ENCODE measurements at regions not wholly inside any gene's neighbourhood (a gene's known extent, or its start where the extent isn't known, plus 50 kb on each side); places are given as distances from the start of the nearest gene placed in this dataset.

DNA sequence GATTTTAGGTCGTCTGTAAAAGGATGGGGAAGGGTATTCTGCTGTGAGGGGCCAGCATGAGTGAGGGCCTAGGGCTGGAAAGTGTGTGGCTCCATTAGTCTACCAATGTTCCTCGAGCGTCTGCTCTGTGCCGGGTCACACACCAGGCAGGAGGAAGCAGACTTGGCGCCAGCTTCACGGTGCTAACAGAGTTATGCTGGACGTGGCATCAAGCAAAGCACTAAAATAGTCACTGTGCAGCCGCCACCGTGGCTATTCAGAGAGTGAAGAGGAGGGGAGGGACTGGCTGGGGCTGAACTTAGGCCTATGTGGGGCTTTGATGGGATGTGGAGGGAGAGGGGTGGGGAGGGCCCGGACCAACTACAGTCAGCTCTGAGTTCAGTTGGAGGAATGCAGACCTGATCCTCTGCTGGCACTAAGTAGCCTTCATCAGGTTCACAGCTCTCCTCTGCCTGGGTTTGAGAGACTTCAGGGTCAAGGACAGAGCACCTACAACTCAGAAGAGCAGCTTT, 83.9 kb upstream of the MSX1 start:
- Histone ChIP-seq H3K4me3 (no peak overlapping the region), H3K4me1 (ENCODE audit: insufficient read depth) (no peaks in the 10 kb centered on the region), H3K9me2 (replicated peaks; ENCODE audit: insufficient read depth) (no peaks in the 10 kb centered on the region), H3K9me3 (ENCODE audit: low read depth) (no peaks in the 10 kb centered on the region), H3K4me2 (no peak overlapping the region), H3K79me2 (no peaks in the 10 kb centered on the region), H3K27me3 (no peaks in the 10 kb centered on the region), H4K20me1 (ENCODE audit: insufficient read depth, poor library complexity, severe bottlenecking) (no peaks in the 10 kb centered on the region), H3K27ac (no peak overlapping the region), H2AFZ (no peak overlapping the region), H3K36me3 (replicated peaks; ENCODE audit: insufficient read depth, low read depth) (no peaks in the 10 kb centered on the region)
- no peak for DNase-seq (ENCODE audit: low spot score)
- TF ChIP-seq, protein P1, sequence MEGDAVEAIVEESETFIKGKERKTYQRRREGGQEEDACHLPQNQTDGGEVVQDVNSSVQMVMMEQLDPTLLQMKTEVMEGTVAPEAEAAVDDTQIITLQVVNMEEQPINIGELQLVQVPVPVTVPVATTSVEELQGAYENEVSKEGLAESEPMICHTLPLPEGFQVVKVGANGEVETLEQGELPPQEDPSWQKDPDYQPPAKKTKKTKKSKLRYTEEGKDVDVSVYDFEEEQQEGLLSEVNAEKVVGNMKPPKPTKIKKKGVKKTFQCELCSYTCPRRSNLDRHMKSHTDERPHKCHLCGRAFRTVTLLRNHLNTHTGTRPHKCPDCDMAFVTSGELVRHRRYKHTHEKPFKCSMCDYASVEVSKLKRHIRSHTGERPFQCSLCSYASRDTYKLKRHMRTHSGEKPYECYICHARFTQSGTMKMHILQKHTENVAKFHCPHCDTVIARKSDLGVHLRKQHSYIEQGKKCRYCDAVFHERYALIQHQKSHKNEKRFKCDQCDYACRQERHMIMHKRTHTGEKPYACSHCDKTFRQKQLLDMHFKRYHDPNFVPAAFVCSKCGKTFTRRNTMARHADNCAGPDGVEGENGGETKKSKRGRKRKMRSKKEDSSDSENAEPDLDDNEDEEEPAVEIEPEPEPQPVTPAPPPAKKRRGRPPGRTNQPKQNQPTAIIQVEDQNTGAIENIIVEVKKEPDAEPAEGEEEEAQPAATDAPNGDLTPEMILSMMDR (IDR thresholded peaks at IDR 0.05; ENCODE audit: poor library complexity): no peak
- TF ChIP-seq EZH2phosphoT487 (IDR thresholded peaks at IDR 0.05; ENCODE audit: low read depth, severe bottlenecking, unreplicated experiment): no peak
- TF ChIP-seq EZH2 (IDR thresholded peaks at IDR 0.05; ENCODE audit: borderline replicate concordance): no peak
- 83% methylated on average over 10 of the region's 10 CpGs for WGBS (ENCODE audit: low lambda C conversion rate, missing lambda C conversion rate)

DNA sequence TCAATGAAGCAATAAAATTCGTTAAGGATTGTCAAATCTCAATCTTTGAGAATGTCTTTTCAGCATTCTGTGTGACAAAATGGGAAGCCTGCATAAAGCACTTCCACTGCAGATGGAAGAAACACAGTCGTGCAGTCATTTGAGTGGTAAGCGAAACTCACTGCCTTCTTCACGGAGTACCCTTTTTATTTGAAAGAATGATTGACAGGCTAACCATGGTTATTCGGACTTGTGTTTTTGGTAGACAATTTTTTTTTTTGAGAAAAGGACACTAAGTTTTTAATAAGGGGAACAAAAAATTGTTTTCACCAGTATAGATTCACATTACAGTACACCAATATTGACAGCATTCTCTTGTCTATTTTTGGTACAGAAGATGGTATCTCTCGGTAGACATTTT, 86.9 kb upstream of the MSX1 start:
- H3K4me1 ChIP-seq (ENCODE audit: insufficient read depth): no peaks in the 10 kb centered on the region
- no peaks in the 10 kb centered on the region for H4K20me1 ChIP-seq (ENCODE audit: insufficient read depth, poor library complexity, severe bottlenecking)
- H3K9me2 ChIP-seq (replicated peaks; ENCODE audit: insufficient read depth): no peaks in the 10 kb centered on the region
- no peak overlapping the region for H2AFZ ChIP-seq
- no peaks in the 10 kb centered on the region for H3K79me2 ChIP-seq
- H3K36me3 ChIP-seq (replicated peaks; ENCODE audit: insufficient read depth, low read depth): no peaks in the 10 kb centered on the region
- DNase-seq (ENCODE audit: low spot score): no peak
- H3K27me3 ChIP-seq: no peaks in the 10 kb centered on the region
- H3K27ac ChIP-seq: no peak overlapping the region
- H3K4me2 ChIP-seq: no peak overlapping the region
- H3K9me3 ChIP-seq (ENCODE audit: low read depth): no peaks in the 10 kb centered on the region
- 64% methylated on average over 6 of the region's 6 CpGs for WGBS (ENCODE audit: low lambda C conversion rate, missing lambda C conversion rate)
- TF ChIP-seq EZH2phosphoT487 (IDR thresholded peaks at IDR 0.05; ENCODE audit: low read depth, severe bottlenecking, unreplicated experiment) (no peak), EZH2 (IDR thresholded peaks at IDR 0.05; ENCODE audit: borderline replicate concordance) (no peak)
- TF ChIP-seq, protein P1 (IDR thresholded peaks at IDR 0.05; ENCODE audit: poor library complexity): no peak
- no peak overlapping the region for H3K4me3 ChIP-seq

DNA sequence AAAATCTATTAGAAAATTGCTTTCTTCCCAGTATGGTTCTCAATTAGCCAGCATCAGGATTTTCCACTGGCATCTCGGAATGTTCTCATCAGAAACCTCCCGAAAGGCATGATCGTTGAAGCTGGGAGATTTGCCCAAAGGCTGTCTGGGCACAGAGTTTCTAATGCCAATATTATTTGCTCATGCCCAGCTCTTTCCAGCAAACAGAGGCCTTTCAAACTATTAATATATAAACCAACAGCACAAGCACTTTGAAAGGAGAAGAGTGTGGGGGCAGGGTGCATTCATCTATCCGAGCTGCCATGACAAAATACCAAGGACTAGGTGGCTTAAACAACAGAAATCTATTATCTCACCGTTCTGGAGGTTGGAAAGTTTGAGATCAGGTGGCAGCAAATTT, 88.3 kb upstream of the MSX1 start:
- Histone ChIP-seq H3K36me3 (replicated peaks; ENCODE audit: insufficient read depth, low read depth) (no peaks in the 10 kb centered on the region), H3K4me1 (ENCODE audit: insufficient read depth) (no peaks in the 10 kb centered on the region), H4K20me1 (ENCODE audit: insufficient read depth, poor library complexity, severe bottlenecking) (no peaks in the 10 kb centered on the region), H2AFZ (no peak overlapping the region), H3K27me3 (no peaks in the 10 kb centered on the region), H3K79me2 (no peaks in the 10 kb centered on the region), H3K4me3 (no peak overlapping the region), H3K4me2 (no peak overlapping the region), H3K9me2 (replicated peaks; ENCODE audit: insufficient read depth) (no peaks in the 10 kb centered on the region), H3K9me3 (ENCODE audit: low read depth) (no peaks in the 10 kb centered on the region), H3K27ac (no peak overlapping the region)
- DNase-seq (ENCODE audit: low spot score): no peak
- TF ChIP-seq EZH2phosphoT487 (IDR thresholded peaks at IDR 0.05; ENCODE audit: low read depth, severe bottlenecking, unreplicated experiment) (no peak), EZH2 (IDR thresholded peaks at IDR 0.05; ENCODE audit: borderline replicate concordance) (no peak)
- TF ChIP-seq, protein P1 (IDR thresholded peaks at IDR 0.05; ENCODE audit: poor library complexity): no peak
- 83% methylated on average over 5 of the region's 5 CpGs for WGBS (ENCODE audit: low lambda C conversion rate, missing lambda C conversion rate)

DNA sequence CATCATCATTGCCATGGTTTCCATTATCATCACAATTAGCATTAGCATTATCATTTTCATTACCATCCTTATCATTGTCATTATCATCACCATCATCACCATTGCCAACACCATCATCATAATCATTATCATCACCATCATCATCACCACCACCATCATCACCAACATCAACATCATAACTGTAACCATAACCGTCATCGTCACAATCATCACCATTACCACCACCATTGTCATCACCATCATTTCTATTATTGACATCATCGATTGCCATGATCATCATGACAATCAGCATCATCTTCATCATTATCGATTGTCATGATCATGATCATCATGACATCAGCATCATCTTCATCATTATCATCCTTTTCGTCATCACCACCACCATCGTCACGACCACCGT, 88.9 kb upstream of the MSX1 start:
- H3K79me2 ChIP-seq: no peaks in the 10 kb centered on the region
- H3K36me3 ChIP-seq (replicated peaks; ENCODE audit: insufficient read depth, low read depth): no peaks in the 10 kb centered on the region
- no peak overlapping the region for H3K27ac ChIP-seq
- no peaks in the 10 kb centered on the region for H4K20me1 ChIP-seq (ENCODE audit: insufficient read depth, poor library complexity, severe bottlenecking)
- TF ChIP-seq EZH2phosphoT487 (IDR thresholded peaks at IDR 0.05; ENCODE audit: low read depth, severe bottlenecking, unreplicated experiment): no peak
- no peak for TF ChIP-seq EZH2 (IDR thresholded peaks at IDR 0.05; ENCODE audit: borderline replicate concordance)
- TF ChIP-seq, protein P1 (IDR thresholded peaks at IDR 0.05; ENCODE audit: poor library complexity): no peak
- H3K9me3 ChIP-seq (ENCODE audit: low read depth): no peaks in the 10 kb centered on the region
- no peaks in the 10 kb centered on the region for H3K9me2 ChIP-seq (replicated peaks; ENCODE audit: insufficient read depth)
- no peak for DNase-seq (ENCODE audit: low spot score)
- H3K4me1 ChIP-seq (ENCODE audit: insufficient read depth): no peaks in the 10 kb centered on the region
- no peak overlapping the region for H2AFZ ChIP-seq
- WGBS (ENCODE audit: low lambda C conversion rate, missing lambda C conversion rate): 91% methylated on average over 8 of the region's 8 CpGs
- no peak overlapping the region for H3K4me2 ChIP-seq
- H3K4me3 ChIP-seq: no peak overlapping the region
- no peaks in the 10 kb centered on the region for H3K27me3 ChIP-seq

Measured in hepatocyte (in vitro differentiated cells).